SK-N-SH (cell line): ENCODE measurements at regions not wholly inside any gene's neighbourhood (a gene's known extent, or its start where the extent isn't known, plus 50 kb on each side); places are given as distances from the start of the nearest gene placed in this dataset.

ENCODE experiments used
- CTCF ChIP-seq: fragments of 200-600 bp; sonication (generic); IDR thresholded peaks from 2 replicates; pipeline ENCODE4 v1.6.1; 2017; ENCODE audit warnings: antibody characterized with exemption, mild to moderate bottlenecking, moderate library complexity
- EP300 ChIP-seq, 2 experiments: IDR thresholded peaks; 2 replicates each; pipeline versions ENCODE4 v1.4.0 to v1.6.1; 2012; ENCODE audit warnings: borderline replicate concordance in 1 of 2, low read depth in 1 of 2, low read length in 1 of 2
- GATA2 ChIP-seq: sonication (generic); formaldehyde crosslinking; IDR thresholded peaks from 2 replicates; pipeline ENCODE4 v1.5.0; 2020; ENCODE audit warnings: mild to moderate bottlenecking, missing genetic modification reagents
- MAX ChIP-seq: IDR thresholded peaks from 2 replicates; pipeline ENCODE4 v1.4.0; 2012; ENCODE audit warnings: low read depth
- MXI1 ChIP-seq: IDR thresholded peaks from 2 replicates; pipeline ENCODE4 v1.6.1; 2012; ENCODE audit warnings: mild to moderate bottlenecking, low read depth, low read length, improper control_type of control experiment
- POLR2AphosphoS5 ChIP-seq: IDR thresholded peaks from 2 replicates; pipeline ENCODE4 v1.6.1; 2012; ENCODE audit warnings: low read depth, low read length
- TAF1 ChIP-seq: IDR thresholded peaks from 2 replicates; pipeline ENCODE4 v1.6.1; 2012; ENCODE audit warnings: low read depth, mild to moderate bottlenecking, low read length, moderate library complexity, borderline replicate concordance
- TEAD4 ChIP-seq: IDR thresholded peaks from 2 replicates; pipeline ENCODE4 v1.4.0; 2012; ENCODE audit warnings: mild to moderate bottlenecking, borderline replicate concordance; ENCODE audit not compliant: insufficient read depth
- USF2 ChIP-seq: fragments of 150-350 bp; IDR thresholded peaks from 2 replicates; pipeline ENCODE4 v1.6.1; 2017; ENCODE audit warnings: antibody characterized with exemption, low read length, low read depth, borderline replicate concordance

- TF ChIP-seq POLR2AphosphoS5 (no peak), CTCF (no peak), TEAD4 (no peak), MXI1 (no peak), MAX (no peak), TAF1 (no peak), USF2 (no peak), EP300 (IDR thresholded peaks at IDR 0.05; ENCODE audit: borderline replicate concordance in 1 of 2, low read depth in 1 of 2, low read length in 1 of 2) (no peak), GATA2 (CRISPR knock-in tag) (no peak)
Measured at GRCh38 chr20:40080041-40080652, 608.9 kb downstream of the MAFB start.
